Activated CD4-positive, alpha-beta T cell treated with anti-CD3 and anti-CD28 coated beads, Interleukin-2, amount 10 ng/mL, durations not matched to agents 24 days and 14 days (primary cell): ENCODE measurements at regions not wholly inside any gene's neighbourhood (a gene's known extent, or its start where the extent isn't known, plus 50 kb on each side); places are given as distances from the start of the nearest gene placed in this dataset.

Experiments
- DNase-seq: peaks from one replicate; pipeline ENCODE4 v3.0.0; 2022
- H3K27ac Mint-ChIP-seq: one replicate; pipeline ENCODE4 v1.8.0; 2022; ENCODE audit warnings: mild to moderate bottlenecking, mixed read lengths
- H3K27me3 Mint-ChIP-seq: one replicate; pipeline ENCODE4 v1.8.0; 2022; ENCODE audit warnings: mixed read lengths
- H3K36me3 Mint-ChIP-seq: one replicate; pipeline ENCODE4 v1.8.0; 2022; ENCODE audit warnings: low read depth, mild to moderate bottlenecking, mixed read lengths
- H3K4me1 Mint-ChIP-seq: one replicate; pipeline ENCODE4 v1.8.0; 2021; ENCODE audit warnings: mixed read lengths
- H3K4me3 Mint-ChIP-seq: one replicate; pipeline ENCODE4 v1.8.0; 2022; ENCODE audit warnings: mild to moderate bottlenecking, moderate library complexity, mixed read lengths
- H3K9me3 Mint-ChIP-seq: one replicate; pipeline ENCODE4 v1.8.0; 2021; ENCODE audit warnings: mixed read lengths
- intact Hi-C: fragments of 100-400 bp; cut with micrococcal nuclease; formaldehyde crosslinking; loops from one replicate; pipeline ENCODE4 v1.15.1; 2023

GRCh38 chr14:104246401-104247335, 108.3 kb downstream of the KIF26A start:
- Mint-ChIP-seq H3K27ac (no peak overlapping the region), H3K36me3 (no peaks in the 10 kb centered on the region), H3K4me3 (no peak overlapping the region), H3K27me3 (no peaks in the 10 kb centered on the region), H3K9me3 (peaks cover 3% of the 10 kb centered on the region), H3K4me1 (no peaks in the 10 kb centered on the region)
- no peak for DNase-seq
- intact Hi-C loops, result no loop called here

DNA sequence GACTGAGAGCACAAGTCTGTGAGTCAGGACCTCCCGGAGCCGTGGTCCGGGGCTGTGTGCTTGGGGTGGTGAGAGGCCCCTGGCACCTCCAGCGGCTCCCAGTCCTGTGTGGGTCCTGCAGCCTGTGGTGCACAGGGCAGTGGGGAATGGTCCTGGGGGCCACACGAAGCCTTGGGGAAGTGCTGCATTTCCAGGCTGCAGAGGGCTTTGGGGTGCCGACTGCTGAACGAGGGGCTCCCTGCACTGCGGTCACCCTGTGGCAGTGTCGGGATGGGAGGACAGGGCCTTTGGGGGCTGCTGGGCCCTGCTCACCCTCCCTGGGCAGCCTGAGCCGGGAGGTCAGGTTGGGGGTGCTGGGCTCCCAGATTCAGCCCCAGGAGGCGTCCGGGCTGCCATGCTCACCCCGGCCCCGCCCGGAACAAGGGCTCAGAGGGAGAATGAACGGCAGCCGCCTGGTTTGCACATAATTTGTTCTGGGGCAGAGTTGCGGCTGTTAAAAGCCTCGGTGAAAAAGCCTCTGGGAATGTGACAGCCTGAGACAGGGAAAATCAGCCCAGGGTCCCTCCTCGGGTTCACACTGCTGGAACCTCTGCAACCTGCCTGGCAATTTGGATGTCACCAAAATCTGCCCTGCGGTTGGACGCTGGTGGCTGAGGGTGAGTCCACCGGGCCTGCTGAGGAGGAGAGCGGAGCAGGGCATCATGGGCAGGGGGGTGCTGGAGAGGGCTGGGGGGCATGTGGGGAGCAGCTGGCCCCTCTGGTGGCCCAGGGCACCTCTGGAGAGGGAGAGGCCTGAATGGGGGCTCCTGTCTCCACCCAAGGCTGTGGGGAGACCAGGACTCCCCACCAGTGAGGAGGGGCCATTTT, 109.2 kb downstream of the KIF26A start:
- Mint-ChIP-seq H3K27me3 (no peaks in the 10 kb centered on the region), H3K4me3 (no peak overlapping the region), H3K4me1 (no peaks in the 10 kb centered on the region), H3K36me3 (no peaks in the 10 kb centered on the region), H3K27ac (no peak overlapping the region), H3K9me3 (peaks cover 3% of the 10 kb centered on the region)
- no peak for DNase-seq
- intact Hi-C loops, result no loop called here

- Mint-ChIP-seq H3K36me3 (no peaks in the 10 kb centered on the region), H3K9me3 (peaks cover 3% of the 10 kb centered on the region), H3K4me1 (no peaks in the 10 kb centered on the region), H3K27ac (no peak overlapping the region), H3K27me3 (no peaks in the 10 kb centered on the region), H3K4me3 (no peak overlapping the region)
- DNase-seq, result no peak
- intact Hi-C loops, result no loop called here
These were observed 110.0 kb downstream of the KIF26A start for GRCh38 chr14:104248203-104249055.

- H3K4me1 Mint-ChIP-seq, result no peaks in the 10 kb centered on the region
- intact Hi-C loops, result no loop called here
- no peaks in the 10 kb centered on the region for H3K36me3 Mint-ChIP-seq
- peaks cover 3% of the 10 kb centered on the region for H3K9me3 Mint-ChIP-seq
- no peak overlapping the region for H3K27ac Mint-ChIP-seq
- DNase-seq, result no peak
- no peaks in the 10 kb centered on the region for H3K27me3 Mint-ChIP-seq
- H3K4me3 Mint-ChIP-seq, result no peak overlapping the region
These were observed 110.7 kb downstream of the KIF26A start for GRCh38 chr14:104249089-104249488.

DNA sequence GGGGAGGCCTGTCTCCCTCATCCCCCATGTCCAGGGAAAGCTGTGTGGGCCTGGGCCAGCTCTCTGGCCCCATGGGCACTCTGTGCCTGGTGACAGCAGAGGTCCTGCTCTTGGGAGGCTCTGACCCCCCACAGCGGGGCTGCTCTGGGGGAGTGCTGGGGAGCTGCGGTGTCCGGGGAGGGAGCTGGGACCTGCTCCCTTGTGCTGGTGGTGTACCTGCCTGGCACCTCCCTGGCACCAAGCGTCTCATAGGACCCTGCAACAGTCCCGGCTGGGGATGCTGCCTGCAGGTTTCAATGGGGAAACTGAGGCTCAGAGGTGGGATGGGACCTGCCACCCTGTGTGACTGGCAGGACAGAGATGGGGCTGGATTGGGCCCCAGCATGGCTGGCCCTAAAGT, 111.3 kb downstream of the KIF26A start:
- no peak for DNase-seq
- Mint-ChIP-seq H3K4me1 (no peaks in the 10 kb centered on the region), H3K36me3 (peaks cover 2% of the 10 kb centered on the region), H3K4me3 (no peak overlapping the region), H3K27ac (no peak overlapping the region), H3K27me3 (peaks cover 3% of the 10 kb centered on the region), H3K9me3 (peaks cover 3% of the 10 kb centered on the region)
- intact Hi-C loops, result no loop called here

- Mint-ChIP-seq H3K9me3 (peaks cover 3% of the 10 kb centered on the region), H3K4me3 (no peak overlapping the region), H3K27ac (no peak overlapping the region), H3K4me1 (no peaks in the 10 kb centered on the region), H3K36me3 (peaks cover 2% of the 10 kb centered on the region), H3K27me3 (peaks cover 3% of the 10 kb centered on the region)
- intact Hi-C loops, result no loop called here
- DNase-seq, result no peak
These were observed 111.8 kb downstream of the KIF26A start for GRCh38 chr14:104250175-104250574.

DNA sequence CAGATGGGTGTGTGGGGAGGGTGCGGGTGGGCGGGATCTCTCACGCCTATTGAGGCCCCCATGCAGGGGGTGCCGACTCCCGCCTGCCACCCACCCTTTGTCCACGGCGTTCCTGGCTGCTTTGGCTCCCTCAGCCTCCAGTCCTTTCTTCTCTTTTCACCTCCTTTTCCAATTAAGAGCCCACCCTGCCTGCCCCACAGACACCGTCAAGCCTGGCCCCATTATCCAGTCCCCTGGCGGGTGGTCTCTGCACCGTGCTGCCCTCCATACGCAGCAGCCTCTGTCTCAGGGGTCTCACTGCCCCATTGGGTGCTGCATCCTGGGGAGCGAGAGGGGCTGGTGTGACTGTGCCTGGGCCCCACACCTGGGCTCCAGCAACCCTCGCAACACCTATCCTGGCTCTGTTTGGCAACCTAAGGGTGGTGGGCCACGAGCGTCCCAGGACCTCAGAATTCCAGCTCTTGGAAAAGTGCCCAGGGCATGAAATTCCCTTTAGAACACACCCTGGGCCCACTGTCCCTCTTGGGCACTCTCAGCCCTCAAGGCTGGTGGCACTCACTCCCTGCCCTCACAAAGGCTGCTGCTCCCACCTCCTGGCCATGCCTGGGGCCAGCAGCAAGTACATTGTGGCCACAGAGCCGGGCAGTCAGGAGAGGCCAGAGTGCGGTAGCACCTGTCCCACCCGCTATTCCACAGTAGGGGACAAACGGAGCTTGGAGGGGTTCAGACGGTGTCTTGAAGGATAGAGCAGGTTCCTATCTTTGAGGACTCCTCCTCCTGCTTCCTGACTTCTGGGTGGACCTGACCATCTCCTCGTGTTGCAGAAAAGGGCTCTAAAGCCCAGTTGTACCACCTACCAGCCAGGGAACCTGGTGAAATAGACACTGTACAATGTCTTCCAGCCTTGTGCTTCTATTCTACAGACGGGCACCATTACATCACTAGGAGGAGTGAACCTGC, 114.1 kb downstream of the KIF26A start:
- H3K36me3 Mint-ChIP-seq, result peaks cover 2% of the 10 kb centered on the region
- intact Hi-C loops, result no loop called here
- no peaks in the 10 kb centered on the region for H3K4me1 Mint-ChIP-seq
- no peaks in the 10 kb centered on the region for H3K9me3 Mint-ChIP-seq
- H3K4me3 Mint-ChIP-seq, result no peak overlapping the region
- H3K27me3 Mint-ChIP-seq, result peaks cover 5% of the 10 kb centered on the region
- H3K27ac Mint-ChIP-seq, result peak overlapping the region; percentile 37
- no peak for DNase-seq

GRCh38 chr14:104253223-104253822, 114.9 kb downstream of the KIF26A start:
- H3K4me3 Mint-ChIP-seq, result no peak overlapping the region
- no peak for DNase-seq
- no peaks in the 10 kb centered on the region for H3K4me1 Mint-ChIP-seq
- peaks cover 7% of the 10 kb centered on the region for H3K27me3 Mint-ChIP-seq
- intact Hi-C loops, result no loop called here
- no peaks in the 10 kb centered on the region for H3K9me3 Mint-ChIP-seq
- H3K36me3 Mint-ChIP-seq, result peaks cover 2% of the 10 kb centered on the region
- H3K27ac Mint-ChIP-seq, result no peak overlapping the region

DNA sequence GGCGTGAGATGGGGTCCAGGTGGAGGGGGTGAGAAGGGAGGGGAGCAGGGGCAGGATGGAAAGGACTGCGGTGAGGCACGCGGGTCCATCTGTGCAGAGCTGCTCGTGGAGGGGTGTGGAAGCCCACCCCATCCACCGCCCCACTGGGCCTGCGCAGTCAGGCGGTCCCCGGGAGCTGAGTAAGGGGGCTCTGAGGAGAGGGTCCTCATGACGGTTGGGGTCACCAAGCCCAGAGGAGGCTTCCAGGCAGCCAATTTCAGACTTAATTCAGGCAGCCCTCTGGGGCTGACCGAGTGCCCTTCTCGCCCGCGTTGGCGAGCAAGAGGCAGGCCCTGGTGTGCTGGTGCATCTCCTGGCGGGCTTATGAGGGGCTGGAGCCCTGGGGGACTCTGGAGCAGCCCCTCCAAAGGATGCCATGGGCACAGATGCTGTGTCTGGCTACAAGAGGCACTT, 115.5 kb downstream of the KIF26A start:
- Mint-ChIP-seq H3K9me3 (no peaks in the 10 kb centered on the region), H3K36me3 (peaks cover 2% of the 10 kb centered on the region), H3K27ac (no peak overlapping the region), H3K27me3 (peaks cover 7% of the 10 kb centered on the region), H3K4me1 (no peaks in the 10 kb centered on the region), H3K4me3 (no peak overlapping the region)
- DNase-seq, result no peak
- intact Hi-C loops, result no loop called here

GRCh38 chr14:104254735-104255400, 116.5 kb downstream of the KIF26A start:
- H3K27ac Mint-ChIP-seq, result no peak overlapping the region
- no peak for DNase-seq
- intact Hi-C loops, result no loop called here
- no peak overlapping the region for H3K4me3 Mint-ChIP-seq
- H3K9me3 Mint-ChIP-seq, result no peaks in the 10 kb centered on the region
- no peaks in the 10 kb centered on the region for H3K4me1 Mint-ChIP-seq
- H3K27me3 Mint-ChIP-seq, result peaks cover 10% of the 10 kb centered on the region
- H3K36me3 Mint-ChIP-seq, result peaks cover 2% of the 10 kb centered on the region

GRCh38 chr14:104256025-104256424, 117.6 kb downstream of the KIF26A start:
- intact Hi-C loops, result no loop called here
- peaks cover 16% of the 10 kb centered on the region for H3K27me3 Mint-ChIP-seq

More at GRCh38 chr14:104256025-104256424, 117.6 kb downstream of the KIF26A start:
- Mint-ChIP-seq H3K36me3 (peaks cover 2% of the 10 kb centered on the region), H3K4me1 (no peaks in the 10 kb centered on the region), H3K4me3 (no peak overlapping the region), H3K9me3 (no peaks in the 10 kb centered on the region), H3K27ac (no peak overlapping the region)
- no peak for DNase-seq
